AG09309 (cell line): ENCODE measurements at regions not wholly inside any gene's neighbourhood (a gene's known extent, or its start where the extent isn't known, plus 50 kb on each side); places are given as distances from the start of the nearest gene placed in this dataset.
"Not testable (repeated sequence)": the region's sequence is repeated elsewhere in the genome, so short reads cannot be mapped to it uniquely, and the experiment has no call there.

Experiments used
- DNase-seq: peaks from one replicate; pipeline ENCODE4 v3.0.0-alpha.2; 2010; ENCODE audit warnings: low read depth
- H3K4me3 ChIP-seq: 2 replicates; pipeline ENCODE4 v1.5.1; 2011; ENCODE audit warnings: mild to moderate bottlenecking, low read depth, low read length, moderate library complexity; ENCODE audit not compliant: control insufficient read depth
- TF ChIP-seq, protein P1 (sequence below): IDR thresholded peaks from 2 replicates; pipeline ENCODE4 v1.5.1; 2011; ENCODE audit warnings: mild to moderate bottlenecking, low read depth, low read length, inconsistent platforms; ENCODE audit not compliant: insufficient read depth, control insufficient read depth; ENCODE audit errors: missing control alignments

DNA sequence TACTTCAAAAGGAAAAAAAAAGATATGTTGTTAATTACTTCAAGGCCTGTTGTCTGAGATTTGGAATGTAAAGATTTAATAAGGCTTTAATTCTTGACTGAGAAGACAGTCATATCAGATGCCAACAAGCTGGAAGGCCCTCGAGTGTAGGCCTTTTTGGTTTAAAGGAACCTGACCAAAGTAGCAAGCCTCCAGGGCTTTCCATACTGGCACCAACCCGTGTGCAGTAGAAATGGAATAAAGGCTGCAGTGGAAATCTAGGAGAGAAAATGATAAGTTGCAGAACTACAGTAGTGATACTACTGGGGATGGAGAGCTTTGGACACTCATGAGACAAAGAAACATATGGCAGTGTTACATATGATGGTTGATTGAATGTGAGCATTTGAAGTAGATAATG, 358.0 kb downstream of the TAF11L14 start:
- TF ChIP-seq, protein P1, sequence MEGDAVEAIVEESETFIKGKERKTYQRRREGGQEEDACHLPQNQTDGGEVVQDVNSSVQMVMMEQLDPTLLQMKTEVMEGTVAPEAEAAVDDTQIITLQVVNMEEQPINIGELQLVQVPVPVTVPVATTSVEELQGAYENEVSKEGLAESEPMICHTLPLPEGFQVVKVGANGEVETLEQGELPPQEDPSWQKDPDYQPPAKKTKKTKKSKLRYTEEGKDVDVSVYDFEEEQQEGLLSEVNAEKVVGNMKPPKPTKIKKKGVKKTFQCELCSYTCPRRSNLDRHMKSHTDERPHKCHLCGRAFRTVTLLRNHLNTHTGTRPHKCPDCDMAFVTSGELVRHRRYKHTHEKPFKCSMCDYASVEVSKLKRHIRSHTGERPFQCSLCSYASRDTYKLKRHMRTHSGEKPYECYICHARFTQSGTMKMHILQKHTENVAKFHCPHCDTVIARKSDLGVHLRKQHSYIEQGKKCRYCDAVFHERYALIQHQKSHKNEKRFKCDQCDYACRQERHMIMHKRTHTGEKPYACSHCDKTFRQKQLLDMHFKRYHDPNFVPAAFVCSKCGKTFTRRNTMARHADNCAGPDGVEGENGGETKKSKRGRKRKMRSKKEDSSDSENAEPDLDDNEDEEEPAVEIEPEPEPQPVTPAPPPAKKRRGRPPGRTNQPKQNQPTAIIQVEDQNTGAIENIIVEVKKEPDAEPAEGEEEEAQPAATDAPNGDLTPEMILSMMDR = no peak
- DNase-seq = no peak
- H3K4me3 ChIP-seq = no peak overlapping the region

DNA sequence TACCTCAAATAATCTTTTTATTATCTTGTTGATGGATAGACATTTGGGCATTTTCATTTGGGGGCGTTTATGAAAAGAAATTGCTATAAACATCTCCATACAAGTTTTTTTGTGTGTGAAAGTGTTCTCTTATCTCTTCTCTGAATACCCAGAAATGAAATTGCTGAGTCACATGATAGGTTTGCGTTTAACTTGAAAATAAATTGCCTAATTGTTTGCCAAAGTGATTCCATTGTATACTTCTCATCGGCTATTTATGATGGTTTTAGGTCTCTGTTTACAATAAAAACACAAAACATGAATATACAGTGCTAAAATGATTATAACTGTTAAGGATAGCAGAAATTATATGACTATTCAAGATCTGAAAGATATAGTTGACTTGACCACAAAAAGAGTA, 361.7 kb downstream of the TAF11L14 start:
- DNase-seq = no peak
- no peak overlapping the region for H3K4me3 ChIP-seq
- TF ChIP-seq, protein P1 = no peak

DNA sequence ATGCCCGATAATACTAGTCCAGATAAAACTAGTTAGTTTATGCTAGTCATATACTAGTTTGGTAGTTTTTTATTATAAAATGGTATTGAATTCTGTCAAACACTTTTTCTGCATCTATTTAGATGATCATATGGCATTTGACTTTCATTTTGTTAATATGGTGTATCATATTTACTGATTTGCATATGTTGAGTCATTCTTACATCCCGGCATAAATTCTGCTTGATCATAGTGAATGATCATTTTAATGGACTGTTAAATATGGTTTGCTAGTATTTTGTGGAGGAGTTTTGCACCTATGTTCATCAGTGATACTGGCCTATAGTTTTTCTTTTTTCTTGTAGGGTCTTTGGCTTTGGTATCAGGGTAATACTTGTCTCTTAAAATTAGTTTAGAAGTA, 365.6 kb downstream of the TAF11L14 start:
- no peak overlapping the region for H3K4me3 ChIP-seq
- no peak for DNase-seq
- TF ChIP-seq, protein P1 = no peak

DNA sequence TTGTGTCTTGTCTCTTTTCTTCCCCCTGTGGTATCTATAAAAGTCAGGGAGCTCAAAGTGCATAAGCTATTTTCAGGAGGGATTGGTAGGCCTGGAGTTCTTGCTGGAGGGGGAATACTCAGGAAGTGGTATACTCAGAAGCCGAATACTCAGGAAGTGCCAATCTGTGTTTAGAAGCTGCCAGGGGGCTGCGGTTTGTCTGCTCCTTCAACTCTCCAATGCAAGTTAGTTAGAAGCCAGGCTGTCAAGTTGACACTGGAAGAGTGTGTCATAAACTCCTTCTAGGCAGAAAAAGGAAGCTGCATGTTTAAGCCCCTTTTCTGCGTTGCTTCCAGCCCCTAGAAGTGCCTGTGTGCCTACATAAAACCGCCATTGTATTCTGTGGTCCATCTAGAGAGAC, 366.5 kb downstream of the TAF11L14 start:
- TF ChIP-seq, protein P1 = no peak
- no peak for DNase-seq
- no peak overlapping the region for H3K4me3 ChIP-seq

DNA sequence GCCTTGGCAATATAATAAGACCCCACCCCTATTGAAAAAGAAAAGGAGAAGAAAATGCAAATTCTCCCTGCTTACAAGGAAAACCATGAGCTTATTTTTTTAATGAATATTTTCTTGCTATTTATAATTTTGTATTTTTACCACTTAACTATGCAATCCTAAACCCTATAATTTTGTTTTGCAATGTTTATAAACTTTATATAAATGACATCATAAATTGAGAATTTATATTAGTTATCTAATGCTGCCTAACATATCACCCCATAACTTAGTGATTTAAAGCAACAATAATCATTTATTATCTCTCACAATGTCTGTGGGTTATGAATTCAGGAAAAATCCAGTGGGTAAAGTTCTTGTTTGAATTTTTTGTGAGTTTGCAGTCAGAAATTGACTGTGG, 369.1 kb downstream of the TAF11L14 start:
- TF ChIP-seq, protein P1 = no peak
- H3K4me3 ChIP-seq = no peak overlapping the region
- DNase-seq = no peak

DNA sequence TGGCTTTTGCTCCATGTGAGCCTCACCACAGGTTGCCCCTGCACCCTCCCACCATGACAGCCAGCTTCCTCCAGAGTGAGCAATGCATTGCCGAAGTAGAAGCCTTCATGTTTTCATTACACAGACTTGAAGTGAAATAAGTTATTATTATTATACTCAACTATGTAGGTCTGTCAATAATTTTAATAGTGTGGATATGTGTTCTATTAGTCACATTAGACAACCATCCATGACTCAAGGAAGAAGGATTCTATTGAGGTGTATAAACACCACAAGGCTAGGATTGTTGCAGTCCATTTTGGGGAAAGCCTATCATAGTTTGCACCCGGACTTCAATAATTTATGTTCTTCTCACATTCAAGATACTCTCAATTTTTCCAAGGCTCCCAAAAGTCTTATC, 369.5 kb downstream of the TAF11L14 start:
- H3K4me3 ChIP-seq = no peak overlapping the region
- TF ChIP-seq, protein P1 = no peak
- DNase-seq = no peak

DNA sequence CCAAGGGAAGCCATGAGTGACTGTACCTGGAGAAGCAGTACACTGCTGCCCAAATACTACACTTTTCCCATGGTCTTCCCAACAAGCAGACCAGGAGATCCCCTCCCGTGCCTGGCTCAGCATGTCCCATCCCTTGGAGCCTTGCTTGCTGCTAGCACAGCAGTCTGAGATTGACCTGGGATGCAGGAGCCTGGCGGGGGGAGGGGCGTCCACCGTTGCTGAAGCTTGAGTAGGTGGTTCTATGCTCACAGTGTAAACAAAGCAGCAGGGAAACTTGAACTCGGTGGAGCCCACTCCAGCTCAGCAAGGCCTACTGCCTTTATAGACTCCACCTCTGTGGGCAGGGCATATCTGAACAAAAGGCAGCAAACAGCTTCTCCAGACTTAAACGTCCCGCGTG, 372.0 kb downstream of the TAF11L14 start:
- DNase-seq, H3K4me3 ChIP-seq: not testable (repeated sequence)
